Trophoblast cell (in vitro differentiated cells and primary cell): ENCODE measurements at regions not wholly inside any gene's neighbourhood (a gene's known extent, or its start where the extent isn't known, plus 50 kb on each side); places are given as distances from the start of the nearest gene placed in this dataset.

Source experiments
- DNase-seq, 2 donors: peaks; one replicate each; pipeline ENCODE4 v3.0.0-alpha.2; 2016
- H2AFZ ChIP-seq: 2 replicates; pipeline ENCODE4 v1.6.1; 2013; ENCODE audit warnings: low read length, moderate library complexity, mild to moderate bottlenecking; ENCODE audit not compliant: insufficient read depth, poor library complexity
- H2AK5ac ChIP-seq: 2 replicates; pipeline ENCODE4 v1.6.1; 2013; ENCODE audit warnings: mild to moderate bottlenecking, low read length
- H2BK120ac ChIP-seq: 2 replicates; pipeline ENCODE4 v1.6.1; 2013; ENCODE audit warnings: low read length, mild to moderate bottlenecking, moderate library complexity; ENCODE audit not compliant: insufficient read depth, poor library complexity
- H2BK12ac ChIP-seq: 2 replicates; pipeline ENCODE4 v1.6.1; 2013; ENCODE audit warnings: mild to moderate bottlenecking, low read length, moderate library complexity
- H2BK5ac ChIP-seq: 2 replicates; pipeline ENCODE4 v1.6.1; 2013; ENCODE audit warnings: low read length, low read depth, moderate library complexity, mild to moderate bottlenecking; ENCODE audit not compliant: poor library complexity
- H3K14ac ChIP-seq: 2 replicates; pipeline ENCODE4 v1.6.1; 2013; ENCODE audit warnings: mild to moderate bottlenecking, low read length
- H3K18ac ChIP-seq: 2 replicates; pipeline ENCODE4 v1.6.1; 2013; ENCODE audit warnings: mild to moderate bottlenecking, low read length
- H3K23ac ChIP-seq: 2 replicates; pipeline ENCODE4 v1.6.1; 2013; ENCODE audit warnings: low read length
- H3K27ac ChIP-seq: 2 replicates; pipeline ENCODE4 v1.5.1; 2013; ENCODE audit warnings: low read depth, mild to moderate bottlenecking, inconsistent platforms, low read length, moderate library complexity
- H3K27me3 ChIP-seq: 2 replicates; pipeline ENCODE4 v1.6.1; 2013; ENCODE audit warnings: inconsistent platforms, mild to moderate bottlenecking, low read length, moderate library complexity; ENCODE audit not compliant: insufficient read depth
- H3K36me3 ChIP-seq, 2 experiments: 1 replicate in 1 of 2; 2 replicates in 1 of 2; pipeline ENCODE4 v1.6.1; 2013; ENCODE audit warnings: low read length in 2 of 2, mild to moderate bottlenecking in 2 of 2, moderate library complexity in 1 of 2; ENCODE audit not compliant: insufficient read depth in 2 of 2, control insufficient read depth in 1 of 2
- H3K4ac ChIP-seq: 2 replicates; pipeline ENCODE4 v1.6.1; 2013; ENCODE audit warnings: low read depth, mild to moderate bottlenecking, low read length, moderate library complexity
- H3K4me1 ChIP-seq, 2 experiments: 1 replicate in 1 of 2; 2 replicates in 1 of 2; pipeline ENCODE4 v1.6.1; 2013; ENCODE audit warnings: low read length in 2 of 2, mild to moderate bottlenecking in 2 of 2, moderate library complexity in 1 of 2; ENCODE audit not compliant: insufficient read depth in 2 of 2, control insufficient read depth in 1 of 2
- H3K4me2 ChIP-seq: 2 replicates; pipeline ENCODE4 v1.6.1; 2013; ENCODE audit warnings: inconsistent platforms, mild to moderate bottlenecking, low read length, moderate library complexity
- H3K4me3 ChIP-seq: 2 replicates; pipeline ENCODE4 v1.5.1; 2013; ENCODE audit warnings: mild to moderate bottlenecking, low read depth, low read length, inconsistent platforms
- H3K79me1 ChIP-seq: one replicate; pipeline ENCODE4 v1.6.1; 2013; ENCODE audit warnings: low read length
- H3K79me2 ChIP-seq: 2 replicates; pipeline ENCODE4 v1.6.1; 2013; ENCODE audit warnings: low read length, mild to moderate bottlenecking; ENCODE audit not compliant: control insufficient read depth, insufficient read depth, poor library complexity
- H3K9ac ChIP-seq: 2 replicates; pipeline ENCODE4 v1.6.1; 2013; ENCODE audit warnings: mild to moderate bottlenecking, low read length
- H3K9me3 ChIP-seq: 2 replicates; pipeline ENCODE4 v1.6.1; 2013; ENCODE audit warnings: low read depth, mild to moderate bottlenecking, control low read depth, inconsistent platforms, low read length; ENCODE audit not compliant: insufficient read depth
- H4K12ac ChIP-seq: 2 replicates; pipeline ENCODE4 v1.6.1; 2013; ENCODE audit warnings: low read depth, mild to moderate bottlenecking, low read length, moderate library complexity
- H4K8ac ChIP-seq: 2 replicates; pipeline ENCODE4 v1.6.1; 2013; ENCODE audit warnings: low read depth, mild to moderate bottlenecking, low read length, moderate library complexity
- H4K91ac ChIP-seq: one replicate; pipeline ENCODE4 v1.6.1; 2013; ENCODE audit warnings: low read depth, mild to moderate bottlenecking, low read length, moderate library complexity
- WGBS: extraction: QIAGEN DNeasy Blood & Tissue Kit; methylation state at CpG from one replicate; pipeline ENCODE4 v1.1.7; 2013; ENCODE audit warnings: missing lambda C conversion rate; ENCODE audit not compliant: insufficient read length, insufficient coverage; ENCODE audit errors: extremely low coverage; 5-methylcytosine and 5-hydroxymethylcytosine counted together

GRCh38 chr6:165752451-165752850 lies 89.4 kb upstream of the PDE10A start:
- no peak overlapping the region for H4K12ac ChIP-seq
- H3K4me2 ChIP-seq, result no peak overlapping the region
- no peaks in the 10 kb centered on the region for H3K4me1 ChIP-seq
- H3K9me3 ChIP-seq, result peaks cover 4% of the 10 kb centered on the region
- H2AK5ac ChIP-seq, result no peak overlapping the region
- no peak overlapping the region for H2BK120ac ChIP-seq
- H2BK5ac ChIP-seq, result no peak overlapping the region
- H4K91ac ChIP-seq, result no peak overlapping the region
- no CpG with 5 or more reads among the region's 3 CpGs for WGBS
- H2AFZ ChIP-seq, result no peak overlapping the region
- H3K27me3 ChIP-seq, result no peaks in the 10 kb centered on the region
- H2BK12ac ChIP-seq, result no peak overlapping the region
- H3K18ac ChIP-seq, result no peak overlapping the region
- H3K9ac ChIP-seq, result no peak overlapping the region
- no peaks in the 10 kb centered on the region for H3K36me3 ChIP-seq
- no peaks in the 10 kb centered on the region for H3K79me1 ChIP-seq
- H3K79me2 ChIP-seq, result no peaks in the 10 kb centered on the region
- H3K23ac ChIP-seq, result no peak overlapping the region
- no peak overlapping the region for H3K4ac ChIP-seq
- H4K8ac ChIP-seq, result no peak overlapping the region
- no peak overlapping the region for H3K27ac ChIP-seq
- no peak for DNase-seq
- no peak overlapping the region for H3K14ac ChIP-seq
- no peak overlapping the region for H3K4me3 ChIP-seq

GRCh38 chr6:165751486-165751885 lies 88.4 kb upstream of the PDE10A start:
- H2BK12ac ChIP-seq, result no peak overlapping the region
- no peak overlapping the region for H3K9ac ChIP-seq
- no peak overlapping the region for H3K14ac ChIP-seq
- no peak overlapping the region for H3K4ac ChIP-seq
- no peak overlapping the region for H3K4me2 ChIP-seq
- H2AFZ ChIP-seq, result no peak overlapping the region
- H3K27me3 ChIP-seq, result no peaks in the 10 kb centered on the region
- DNase-seq, result peak; percentile 84 to 86
- H3K79me2 ChIP-seq, result no peaks in the 10 kb centered on the region
- no peaks in the 10 kb centered on the region for H3K4me1 ChIP-seq
- no peak overlapping the region for H2BK5ac ChIP-seq
- no peak overlapping the region for H4K91ac ChIP-seq
- no peaks in the 10 kb centered on the region for H3K79me1 ChIP-seq
- no peak overlapping the region for H3K18ac ChIP-seq
- H3K4me3 ChIP-seq, result no peak overlapping the region
- WGBS, result no CpG with 5 or more reads among the region's 7 CpGs
- H3K36me3 ChIP-seq, result no peaks in the 10 kb centered on the region
- H2BK120ac ChIP-seq, result no peak overlapping the region
- no peak overlapping the region for H3K27ac ChIP-seq
- H4K8ac ChIP-seq, result no peak overlapping the region
- H4K12ac ChIP-seq, result no peak overlapping the region
- no peak overlapping the region for H2AK5ac ChIP-seq
- H3K9me3 ChIP-seq, result peaks cover 4% of the 10 kb centered on the region
- no peak overlapping the region for H3K23ac ChIP-seq

DNA sequence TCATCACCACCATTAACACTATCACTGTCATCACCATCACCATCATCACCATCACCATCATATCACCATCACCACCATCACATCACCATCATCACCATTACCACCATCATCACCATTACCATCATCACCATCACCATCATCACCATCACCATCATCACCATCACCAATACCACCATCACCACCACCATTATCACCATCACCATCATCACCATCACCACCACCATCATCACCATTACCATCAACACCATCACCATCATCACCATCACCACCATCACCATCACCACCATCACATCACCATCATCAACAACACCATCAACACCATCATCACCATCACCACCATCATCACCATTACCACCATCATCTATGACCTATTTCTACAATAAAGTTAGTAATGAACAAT lies 86.1 kb upstream of the PDE10A start:
- Histone ChIP-seq H3K27me3 (no peaks in the 10 kb centered on the region), H3K4me3 (no peak overlapping the region), H3K14ac (no peak overlapping the region), H3K4ac (no peak overlapping the region), H2BK120ac (no peak overlapping the region), H2BK12ac (no peak overlapping the region), H2AK5ac (no peak overlapping the region), H3K9ac (no peak overlapping the region), H3K4me1 (no peaks in the 10 kb centered on the region), H3K9me3 (peaks cover 6% of the 10 kb centered on the region), H4K91ac (no peak overlapping the region), H3K4me2 (no peak overlapping the region), H3K79me1 (no peaks in the 10 kb centered on the region), H4K12ac (no peak overlapping the region), H3K27ac (no peak overlapping the region), H2BK5ac (no peak overlapping the region), H2AFZ (no peak overlapping the region), H3K79me2 (no peaks in the 10 kb centered on the region), H3K18ac (no peak overlapping the region), H3K36me3 (no peaks in the 10 kb centered on the region), H4K8ac (no peak overlapping the region), H3K23ac (no peak overlapping the region)
- no peak for DNase-seq

DNA sequence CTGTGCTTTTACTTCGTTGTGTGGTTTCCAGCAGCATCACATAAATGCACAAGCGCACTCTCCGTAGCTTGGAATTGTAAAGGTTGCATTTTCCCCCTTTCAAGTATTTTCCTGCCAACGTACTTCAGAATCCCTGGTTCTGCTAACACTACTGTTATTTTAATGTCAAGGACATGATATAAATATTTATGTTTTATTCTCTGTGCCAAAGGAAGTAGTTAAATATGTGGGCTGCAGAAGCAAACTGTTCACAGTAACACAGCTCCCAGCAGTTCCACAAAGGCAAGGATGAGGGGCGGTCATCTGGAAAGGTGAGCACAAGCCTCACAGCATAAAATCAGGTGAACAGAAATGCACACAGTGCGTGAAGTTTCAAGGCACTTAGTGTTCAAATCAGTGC lies 85.3 kb upstream of the PDE10A start:
- no peak for DNase-seq
- no peak overlapping the region for H2BK120ac ChIP-seq

More for the DNA sequence above, 85.3 kb upstream of the PDE10A start:
- H3K79me1 ChIP-seq, result no peaks in the 10 kb centered on the region
- H3K23ac ChIP-seq, result no peak overlapping the region
- H2AK5ac ChIP-seq, result no peak overlapping the region
- no peak overlapping the region for H2BK12ac ChIP-seq
- H4K91ac ChIP-seq, result no peak overlapping the region
- no peak overlapping the region for H3K4me2 ChIP-seq
- H3K4me3 ChIP-seq, result no peak overlapping the region
- H3K4ac ChIP-seq, result no peak overlapping the region
- no peak overlapping the region for H2AFZ ChIP-seq
- H4K12ac ChIP-seq, result no peak overlapping the region
- H3K79me2 ChIP-seq, result no peaks in the 10 kb centered on the region
- no peaks in the 10 kb centered on the region for H3K36me3 ChIP-seq
- H3K4me1 ChIP-seq, result no peaks in the 10 kb centered on the region
- no peak overlapping the region for H3K27ac ChIP-seq
- H3K9ac ChIP-seq, result no peak overlapping the region
- no CpG with 5 or more reads among the region's 6 CpGs for WGBS
- H3K27me3 ChIP-seq, result no peaks in the 10 kb centered on the region
- peaks cover 6% of the 10 kb centered on the region for H3K9me3 ChIP-seq
- no peak overlapping the region for H3K18ac ChIP-seq
- no peak overlapping the region for H3K14ac ChIP-seq
- H2BK5ac ChIP-seq, result no peak overlapping the region
- no peak overlapping the region for H4K8ac ChIP-seq
